ENCODE measurements at regions not wholly inside any gene's neighbourhood (a gene's known extent, or its start where the extent isn't known, plus 50 kb on each side); places are given as distances from the start of the nearest gene placed in this dataset.

DNA sequence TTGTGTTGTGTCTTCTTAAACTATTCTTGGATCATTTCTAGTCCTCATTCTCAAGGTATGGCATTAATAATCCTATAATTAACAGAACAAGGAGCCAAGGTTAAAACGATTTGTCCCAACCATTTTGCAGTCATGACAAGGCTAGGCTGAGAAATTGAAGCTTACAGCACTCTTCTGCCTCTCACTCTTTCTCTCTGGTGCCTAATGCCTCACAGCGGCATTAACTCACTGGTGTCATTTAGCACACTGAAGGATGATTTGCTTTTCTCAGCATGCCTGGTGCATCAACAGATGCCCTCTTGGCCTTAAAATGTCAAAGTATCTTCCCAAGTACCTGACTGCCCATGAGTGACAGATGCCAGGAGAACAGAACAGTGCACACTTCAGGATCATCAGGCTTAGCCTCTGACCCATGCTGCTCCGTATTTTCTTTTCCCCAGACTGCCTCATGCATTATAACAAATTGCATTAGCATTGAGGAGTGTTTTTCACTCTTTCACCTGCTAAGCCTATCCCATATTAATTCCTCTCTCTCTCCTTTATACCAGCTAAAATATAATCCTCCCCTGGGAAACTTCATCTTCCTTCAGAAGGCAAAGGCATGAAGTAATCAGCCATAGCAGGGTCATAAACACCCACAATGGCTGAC lies 61.1 kb upstream of the SV2C start:
- TF ChIP-seq, protein P1, sequence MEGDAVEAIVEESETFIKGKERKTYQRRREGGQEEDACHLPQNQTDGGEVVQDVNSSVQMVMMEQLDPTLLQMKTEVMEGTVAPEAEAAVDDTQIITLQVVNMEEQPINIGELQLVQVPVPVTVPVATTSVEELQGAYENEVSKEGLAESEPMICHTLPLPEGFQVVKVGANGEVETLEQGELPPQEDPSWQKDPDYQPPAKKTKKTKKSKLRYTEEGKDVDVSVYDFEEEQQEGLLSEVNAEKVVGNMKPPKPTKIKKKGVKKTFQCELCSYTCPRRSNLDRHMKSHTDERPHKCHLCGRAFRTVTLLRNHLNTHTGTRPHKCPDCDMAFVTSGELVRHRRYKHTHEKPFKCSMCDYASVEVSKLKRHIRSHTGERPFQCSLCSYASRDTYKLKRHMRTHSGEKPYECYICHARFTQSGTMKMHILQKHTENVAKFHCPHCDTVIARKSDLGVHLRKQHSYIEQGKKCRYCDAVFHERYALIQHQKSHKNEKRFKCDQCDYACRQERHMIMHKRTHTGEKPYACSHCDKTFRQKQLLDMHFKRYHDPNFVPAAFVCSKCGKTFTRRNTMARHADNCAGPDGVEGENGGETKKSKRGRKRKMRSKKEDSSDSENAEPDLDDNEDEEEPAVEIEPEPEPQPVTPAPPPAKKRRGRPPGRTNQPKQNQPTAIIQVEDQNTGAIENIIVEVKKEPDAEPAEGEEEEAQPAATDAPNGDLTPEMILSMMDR (IDR thresholded peaks at IDR 0.05): no peak
- TF ChIP-seq, protein P2, sequence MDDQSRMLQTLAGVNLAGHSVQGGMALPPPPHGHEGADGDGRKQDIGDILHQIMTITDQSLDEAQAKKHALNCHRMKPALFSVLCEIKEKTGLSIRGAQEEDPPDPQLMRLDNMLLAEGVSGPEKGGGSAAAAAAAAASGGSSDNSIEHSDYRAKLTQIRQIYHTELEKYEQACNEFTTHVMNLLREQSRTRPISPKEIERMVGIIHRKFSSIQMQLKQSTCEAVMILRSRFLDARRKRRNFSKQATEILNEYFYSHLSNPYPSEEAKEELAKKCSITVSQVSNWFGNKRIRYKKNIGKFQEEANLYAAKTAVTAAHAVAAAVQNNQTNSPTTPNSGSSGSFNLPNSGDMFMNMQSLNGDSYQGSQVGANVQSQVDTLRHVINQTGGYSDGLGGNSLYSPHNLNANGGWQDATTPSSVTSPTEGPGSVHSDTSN (IDR thresholded peaks at IDR 0.05): no peak
- TF ChIP-seq BHLHE40 (IDR thresholded peaks at IDR 0.05; ENCODE audit: low read depth, low read length): no peak
